ENCODE measurements at regions not wholly inside any gene's neighbourhood (a gene's known extent, or its start where the extent isn't known, plus 50 kb on each side); places are given as distances from the start of the nearest gene placed in this dataset.

DNA sequence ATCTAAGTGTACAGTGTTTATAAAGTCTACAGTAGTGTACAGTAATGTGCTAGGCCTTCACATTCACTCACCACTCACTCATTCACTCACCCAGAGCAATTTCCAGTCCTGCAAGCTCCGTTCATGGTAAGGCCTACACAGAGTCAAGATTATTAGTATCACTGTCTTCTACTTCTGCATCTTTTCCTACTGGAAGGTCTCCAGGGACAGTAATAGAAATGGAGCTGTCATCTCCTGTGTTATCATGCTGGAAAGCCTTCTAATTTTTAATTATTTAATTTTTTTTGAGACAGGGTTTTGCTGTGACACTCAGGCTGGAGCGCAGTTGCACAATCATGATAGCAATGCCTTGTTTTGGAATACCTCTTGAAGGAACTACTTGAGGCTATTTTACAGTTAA is 207.0 kb downstream of the HTR7 start:
- in situ Hi-C loops (cut with HindIII; ENCODE audit: low sequenced_read_pairs), result no loop called here
- no peak for DNase-seq (ENCODE audit: low spot score)

DNA sequence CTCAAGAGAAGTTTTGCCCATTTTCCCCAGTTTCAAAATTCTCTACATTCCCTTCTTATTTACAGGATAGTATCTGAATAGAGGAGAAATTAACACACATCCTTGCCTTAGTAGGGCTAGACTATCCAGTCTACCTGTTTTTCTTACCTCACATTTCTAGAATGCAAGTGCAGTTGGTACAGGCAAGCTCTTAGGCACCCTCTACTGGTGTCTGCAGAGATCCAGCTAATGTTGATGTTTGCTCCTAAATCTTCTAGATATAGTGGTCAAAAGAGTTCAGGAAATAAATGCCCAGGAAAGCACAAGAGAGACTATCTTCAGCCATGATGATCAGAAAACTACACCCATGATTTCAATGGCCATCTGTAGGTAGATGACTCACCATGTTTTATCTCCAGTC is 205.3 kb downstream of the HTR7 start:
- in situ Hi-C loops (cut with HindIII; ENCODE audit: low sequenced_read_pairs), result no loop called here
- DNase-seq (ENCODE audit: low spot score), result no peak

GRCh38 chr10:90658791-90659190 is 199.0 kb downstream of the HTR7 start:
- DNase-seq (ENCODE audit: low spot score), result no peak
- in situ Hi-C loops (cut with HindIII; ENCODE audit: low sequenced_read_pairs), result no loop called here

DNA sequence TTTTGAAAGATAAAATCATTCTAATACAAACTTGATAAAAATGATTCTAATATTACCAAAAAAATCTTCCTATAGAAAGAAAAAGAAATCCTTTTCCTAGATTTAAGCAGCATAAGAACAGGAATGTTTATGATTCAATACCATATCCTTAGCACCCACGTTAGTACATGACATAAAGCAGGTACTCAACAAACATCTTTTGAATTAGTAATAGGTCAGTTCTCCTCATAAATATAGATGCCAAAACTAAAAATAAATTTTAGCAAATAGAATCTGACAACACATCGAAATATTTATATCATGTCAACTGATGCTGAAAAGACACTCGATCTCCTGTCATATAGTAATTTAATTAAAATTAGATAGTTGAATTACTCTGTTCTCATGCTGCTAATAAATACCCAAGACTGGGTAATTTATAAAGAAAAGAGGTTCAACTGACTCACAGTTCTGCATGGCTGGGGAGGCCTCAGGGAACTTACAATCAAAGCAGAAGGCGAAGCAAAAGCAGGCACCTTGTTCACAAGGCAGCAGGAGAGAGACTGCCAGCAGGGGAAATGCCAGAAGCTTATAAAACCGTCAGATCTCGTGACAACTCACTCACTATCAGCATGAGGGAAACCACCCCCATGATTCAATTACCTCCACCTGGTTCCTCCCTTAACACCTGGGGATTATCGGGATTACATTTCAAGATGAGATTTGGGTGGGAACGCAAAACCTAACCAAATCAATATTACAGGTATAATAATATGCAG is 191.8 kb downstream of the HTR7 start:
- DNase-seq (ENCODE audit: low spot score), result no peak
- in situ Hi-C loops (cut with HindIII; ENCODE audit: low sequenced_read_pairs), result no loop called here

GRCh38 chr10:90674461-90674860 is 183.4 kb downstream of the HTR7 start:
- in situ Hi-C loops (cut with HindIII; ENCODE audit: low sequenced_read_pairs), result no loop called here
- no peak for DNase-seq (ENCODE audit: low spot score)

GRCh38 chr10:90674928-90675327 is 182.9 kb downstream of the HTR7 start:
- DNase-seq (ENCODE audit: low spot score), result no peak
- in situ Hi-C loops (cut with HindIII; ENCODE audit: low sequenced_read_pairs), result no loop called here

DNA sequence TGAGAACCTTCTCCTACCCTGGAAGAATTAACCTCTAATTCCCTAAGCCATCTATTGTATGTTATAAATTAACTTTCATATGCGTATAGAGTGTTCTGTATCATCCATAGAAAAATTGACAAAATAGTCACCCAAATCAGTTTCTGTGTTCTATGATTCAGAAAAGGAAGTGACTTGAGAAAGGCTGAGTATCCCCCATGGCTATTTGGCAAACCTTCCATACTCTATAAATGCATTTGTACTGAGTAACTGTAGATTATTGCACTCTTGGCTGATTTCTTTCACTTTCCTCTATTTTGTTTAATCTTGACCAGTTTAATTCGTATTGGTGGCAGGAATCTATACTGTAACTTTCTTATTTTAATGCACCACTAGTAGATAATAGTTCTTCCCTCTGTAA is 182.2 kb downstream of the HTR7 start:
- DNase-seq (ENCODE audit: low spot score), result no peak
- in situ Hi-C loops (cut with HindIII; ENCODE audit: low sequenced_read_pairs), result no loop called here
